ENCODE measurements at regions not wholly inside any gene's neighbourhood (a gene's known extent, or its start where the extent isn't known, plus 50 kb on each side); places are given as distances from the start of the nearest gene placed in this dataset.

- DNase-seq, result no peak
These were observed 1091.2 kb upstream of the PIK3C3 start for GRCh38 chr18:40863801-40864200.

- no peak for DNase-seq
These were observed 1094.8 kb upstream of the PIK3C3 start for GRCh38 chr18:40860189-40860588.

DNA sequence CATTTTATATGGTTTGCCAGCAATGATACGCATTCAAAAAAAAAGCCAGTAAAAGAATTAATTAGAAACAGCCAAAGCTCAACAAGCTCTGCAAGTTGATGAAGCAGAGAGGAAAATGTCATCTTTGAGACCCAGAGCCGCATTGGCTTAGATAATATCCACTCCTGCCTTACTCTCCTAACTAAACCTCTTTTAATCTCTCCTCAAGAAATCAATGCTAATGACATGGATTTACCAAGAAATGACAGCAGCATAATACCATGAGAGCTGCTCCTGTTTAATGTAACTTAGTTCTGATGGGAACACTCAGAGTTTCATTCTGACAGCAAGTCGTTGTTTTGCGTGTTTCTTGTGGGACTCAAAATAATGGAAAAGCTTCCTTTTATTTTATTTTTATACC is 1099.4 kb upstream of the PIK3C3 start:
- no peak for DNase-seq

- DNase-seq, result no peak
These were observed 1102.6 kb upstream of the PIK3C3 start for GRCh38 chr18:40852406-40852805.

- peak; percentile 50 for DNase-seq
These were observed 1104.0 kb upstream of the PIK3C3 start for GRCh38 chr18:40851014-40851429.

DNA sequence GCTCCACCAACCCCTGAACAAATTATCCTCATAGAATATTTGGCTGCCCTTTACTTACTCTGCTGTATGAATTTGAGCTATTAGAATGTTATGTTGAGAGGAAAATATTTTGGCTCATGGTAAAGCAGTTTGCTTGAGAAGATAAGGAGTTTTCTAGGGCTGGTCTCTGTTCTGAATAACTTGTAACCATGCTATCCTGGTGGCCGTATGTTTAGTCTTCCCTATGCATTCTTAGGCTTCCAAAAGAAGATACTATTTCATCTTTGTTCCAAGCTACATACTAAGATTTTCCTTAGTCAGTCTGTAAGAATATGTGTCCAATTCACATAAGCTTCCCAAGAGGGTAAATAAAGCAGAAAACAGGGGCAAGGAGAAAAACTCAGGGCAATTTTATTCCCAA is 1105.1 kb upstream of the PIK3C3 start:
- peak; percentile 23 for DNase-seq

GRCh38 chr18:40841467-40841866 is 1113.6 kb upstream of the PIK3C3 start:
- peak; percentile 86 for DNase-seq

GRCh38 chr18:40841063-40841462 is 1114.0 kb upstream of the PIK3C3 start:
- DNase-seq, result no peak

DNA sequence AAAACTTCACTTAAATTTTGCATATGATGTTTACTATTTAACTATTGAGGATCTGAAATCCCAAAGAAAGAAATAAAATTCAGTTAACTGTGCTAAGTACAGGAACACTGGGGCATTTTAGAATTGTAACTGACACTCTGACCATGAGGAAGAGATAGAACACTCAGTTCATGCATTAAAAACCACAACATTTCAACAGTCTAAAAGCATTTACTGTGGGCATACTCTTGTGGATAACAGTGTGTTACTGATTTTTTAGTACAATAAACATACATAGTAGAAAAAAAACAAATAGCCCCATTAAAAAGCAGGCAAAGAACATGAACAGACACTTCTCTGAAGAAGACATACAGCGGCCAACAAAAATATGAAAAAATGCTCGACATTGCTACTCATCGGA is 1122.7 kb upstream of the PIK3C3 start:
- DNase-seq, result no peak

GRCh38 chr18:40824291-40824690 is 1130.7 kb upstream of the PIK3C3 start:
- no peak for DNase-seq

DNA sequence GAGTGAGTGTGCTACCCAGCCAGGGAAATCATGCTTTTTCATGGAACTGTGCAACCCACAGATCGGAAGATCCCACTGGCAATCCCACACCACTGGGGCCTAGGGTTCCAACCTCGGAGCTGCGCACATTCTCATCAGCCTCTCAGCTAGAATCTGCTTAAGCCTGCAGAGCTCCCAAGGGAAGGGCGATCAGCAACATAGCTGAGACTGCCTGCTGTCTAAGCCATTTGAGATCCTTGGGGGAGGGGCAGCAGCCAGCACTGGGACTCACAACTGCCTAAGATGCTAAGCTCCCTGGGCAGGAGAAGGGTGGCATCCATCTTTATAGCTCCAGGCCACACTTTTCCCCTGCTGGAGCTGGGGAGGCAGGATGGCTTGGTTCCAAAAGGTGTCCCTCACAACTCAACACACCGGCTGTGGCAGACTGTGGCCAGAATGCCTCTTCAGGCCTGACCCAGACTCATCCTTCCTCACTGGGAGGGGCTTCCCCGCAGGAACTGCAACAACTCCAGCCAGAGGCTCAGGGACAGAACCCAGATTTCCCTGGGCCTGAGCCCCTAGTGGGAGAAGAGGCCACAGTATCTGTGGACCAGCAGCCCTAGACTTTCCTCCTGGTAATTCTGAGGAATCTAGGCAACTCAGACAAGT is 1133.3 kb upstream of the PIK3C3 start:
- DNase-seq, result no peak

DNA sequence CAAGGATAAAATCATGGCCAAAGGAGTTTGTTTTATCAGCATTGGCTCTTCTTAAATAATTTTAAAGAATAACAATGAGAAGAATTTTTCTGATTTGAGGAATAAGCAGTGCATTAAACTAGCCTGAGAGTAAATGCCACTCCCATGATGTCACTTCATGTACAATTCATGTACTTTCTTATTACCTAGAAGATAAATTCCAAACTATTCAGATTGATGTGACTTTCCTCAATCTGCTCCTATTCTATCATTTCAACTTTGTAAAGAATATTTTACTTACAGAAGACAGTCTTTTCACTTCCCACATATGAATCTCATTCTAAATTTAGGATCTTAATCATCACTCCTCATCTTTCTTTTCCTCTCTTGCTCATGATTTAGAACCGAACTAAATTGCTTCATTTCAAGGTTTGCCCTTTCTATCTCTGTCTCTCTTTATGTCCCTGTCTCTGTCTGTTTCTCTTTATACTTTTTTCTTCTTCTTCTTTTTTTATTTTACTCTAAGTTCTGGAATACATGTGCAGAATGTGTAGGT is 1142.0 kb upstream of the PIK3C3 start:
- peak; percentile 58 for DNase-seq

DNA sequence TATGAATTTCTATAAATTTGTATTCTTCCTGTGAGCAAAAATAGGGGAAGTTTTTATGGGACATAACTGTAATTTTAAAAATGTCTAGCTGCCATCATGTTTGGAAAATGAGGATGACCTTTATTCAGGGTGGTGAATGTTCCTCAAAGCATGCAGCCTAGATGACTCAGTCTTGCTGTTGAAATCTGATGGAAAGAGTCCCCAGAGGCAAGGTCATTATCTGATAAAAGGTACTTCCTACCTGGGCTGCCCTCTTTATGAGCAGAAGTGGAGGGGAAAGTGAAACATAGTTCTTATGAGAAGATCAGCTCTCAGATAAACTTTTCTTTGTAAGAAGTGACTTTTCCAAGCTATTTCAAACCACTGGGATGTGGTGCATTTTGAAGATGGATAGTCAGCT is 1144.7 kb upstream of the PIK3C3 start:
- DNase-seq, result peak; percentile 58

DNA sequence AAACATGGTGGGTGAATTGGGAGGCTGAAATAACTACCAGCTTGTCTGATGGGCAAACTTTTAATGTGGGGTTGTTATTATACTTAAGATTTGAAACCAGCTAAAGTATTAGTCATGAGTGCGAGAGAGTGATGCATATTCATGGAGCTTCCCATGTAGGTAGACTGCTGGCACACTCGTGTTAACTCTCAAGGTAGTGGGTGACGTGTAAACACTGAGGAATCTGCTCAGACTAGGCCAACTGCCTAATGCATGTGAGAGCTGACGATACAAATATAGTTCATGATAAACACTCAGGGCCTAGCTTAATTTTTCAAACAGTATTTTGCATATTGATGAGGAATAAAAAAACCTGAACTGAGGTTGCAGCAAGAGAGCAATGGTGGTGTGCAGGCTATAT is 1165.7 kb upstream of the PIK3C3 start:
- DNase-seq, result no peak

GRCh38 chr18:40782453-40783130 is 1172.4 kb upstream of the PIK3C3 start:
- no peak for DNase-seq

GRCh38 chr18:40769786-40770185 is 1185.2 kb upstream of the PIK3C3 start:
- no peak for DNase-seq

GRCh38 chr18:40760251-40760650 is 1194.8 kb upstream of the PIK3C3 start:
- DNase-seq, result no peak

GRCh38 chr18:40754477-40754876 is 1200.6 kb upstream of the PIK3C3 start:
- DNase-seq, result no peak

DNA sequence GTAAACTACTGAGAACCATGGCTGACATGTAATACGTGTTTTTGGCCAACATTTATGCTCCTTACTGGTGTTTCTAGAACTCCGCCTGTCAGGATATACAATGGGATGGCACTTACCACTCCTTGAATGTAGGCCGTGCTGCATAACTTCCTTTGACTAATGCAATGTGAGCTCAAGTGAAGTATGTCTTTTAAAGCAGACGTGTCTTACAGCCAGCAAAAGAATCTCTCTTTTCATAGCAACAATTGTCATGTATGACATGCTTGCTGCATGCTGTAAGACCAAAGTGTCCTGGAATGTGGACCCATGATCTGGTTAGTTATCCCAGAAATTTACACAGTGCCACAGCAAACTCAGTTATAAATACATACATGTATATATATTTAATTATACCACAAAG is 1202.7 kb upstream of the PIK3C3 start:
- peak; percentile 7 for DNase-seq

DNA sequence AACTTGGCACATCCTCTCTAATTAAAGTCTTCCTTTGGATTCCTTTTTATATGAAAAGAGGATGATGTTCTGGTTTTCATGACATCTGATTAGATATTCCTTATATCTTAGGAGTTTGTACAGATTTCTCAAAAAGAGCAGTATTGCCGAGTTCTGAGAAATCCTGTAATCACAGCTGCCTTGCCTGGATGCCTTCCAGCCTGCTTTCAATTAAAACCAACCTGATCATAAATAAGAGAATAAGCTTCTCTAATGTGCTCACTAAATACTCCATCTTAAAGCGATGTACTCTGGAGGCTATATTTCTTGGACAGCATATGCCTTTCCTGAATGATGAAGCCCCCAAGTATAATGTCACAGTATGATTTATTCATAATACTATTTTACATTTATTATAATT is 1203.8 kb upstream of the PIK3C3 start:
- no peak for DNase-seq

GRCh38 chr18:40739029-40739428 is 1216.0 kb upstream of the PIK3C3 start:
- DNase-seq, result no peak

DNA sequence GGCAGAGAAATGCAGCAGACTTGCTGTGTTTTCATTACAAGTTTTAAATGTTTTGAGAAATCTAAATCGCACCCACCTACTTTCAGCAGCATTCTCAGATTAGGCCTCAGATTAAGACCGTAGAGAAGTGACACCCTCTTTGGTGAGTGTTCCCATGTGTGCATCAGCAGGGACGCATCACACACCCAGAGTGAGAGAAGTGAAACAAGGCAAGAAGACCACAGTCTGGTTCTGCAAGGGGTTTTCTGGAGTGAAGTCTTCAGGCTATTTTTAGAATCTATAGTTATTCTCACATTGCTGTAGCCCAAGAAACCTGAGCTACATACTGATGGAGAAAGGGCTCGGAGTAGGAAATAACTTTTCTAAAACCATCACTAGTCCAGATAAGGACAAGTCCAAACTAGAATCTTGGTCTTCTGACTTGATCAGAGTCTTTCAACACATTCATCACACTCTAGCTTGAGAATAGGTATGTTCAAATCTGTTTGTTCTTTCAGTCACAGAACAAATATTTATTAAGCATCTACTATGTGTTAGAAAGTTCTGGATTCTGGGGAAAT is 1216.6 kb upstream of the PIK3C3 start:
- DNase-seq, result no peak

GRCh38 chr18:40708726-40709125 is 1246.3 kb upstream of the PIK3C3 start:
- no peak for DNase-seq

DNA sequence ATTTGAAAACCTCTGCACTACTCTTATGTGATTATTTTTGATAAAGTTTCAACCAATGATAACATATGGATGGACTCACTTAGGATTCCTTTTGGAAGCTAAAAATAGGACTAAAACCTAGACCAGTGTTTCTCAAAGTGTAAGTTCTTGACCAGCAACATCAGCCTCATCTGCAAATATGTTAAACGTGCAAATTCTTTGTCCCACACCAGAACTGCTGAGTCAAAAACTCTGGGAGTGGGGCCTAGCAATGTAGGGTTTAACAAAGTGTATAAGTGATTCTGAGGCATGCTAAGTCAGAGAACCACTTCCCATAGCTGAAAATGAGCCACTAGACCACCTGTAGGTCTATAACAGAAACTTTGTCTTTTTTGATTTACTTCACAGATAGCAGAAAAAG is 1247.2 kb upstream of the PIK3C3 start:
- no peak for DNase-seq
